ENCODE measurements at regions not wholly inside any gene's neighbourhood (a gene's known extent, or its start where the extent isn't known, plus 50 kb on each side); places are given as distances from the start of the nearest gene placed in this dataset.

DNA sequence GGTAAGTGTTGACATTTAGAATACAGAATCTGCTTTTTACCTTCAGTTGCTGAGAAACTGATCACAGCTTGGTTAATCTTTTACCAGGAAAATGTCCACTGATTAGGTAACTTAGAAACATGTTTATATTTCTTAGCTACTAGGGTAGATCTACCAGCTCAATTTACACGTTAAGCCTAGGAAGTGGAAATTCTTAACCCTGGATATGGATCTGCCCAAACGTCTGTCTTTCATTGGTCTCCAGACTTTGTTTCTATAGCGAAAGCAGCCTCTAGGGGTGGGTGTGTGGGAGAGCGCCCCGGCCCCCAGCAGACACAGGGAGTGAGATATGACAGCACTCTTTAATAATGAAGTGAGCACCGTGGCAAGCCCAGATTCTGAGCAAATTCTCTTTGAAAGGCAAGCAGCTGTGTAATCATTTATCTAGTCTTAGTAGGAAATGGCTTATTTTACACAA lies 141.6 kb upstream of the ZNF608 start:
- TF ChIP-seq TAF1 (IDR thresholded peaks at IDR 0.05; ENCODE audit: borderline replicate concordance, low read depth, low read length): no peak
- no peak for TF ChIP-seq POLR2AphosphoS5 (IDR thresholded peaks at IDR 0.05; ENCODE audit: low read depth, low read length)
- TF ChIP-seq POLR2A (IDR thresholded peaks at IDR 0.05; ENCODE audit: low read depth, low read length): no peak

Data from GM12892 (cell line).